Neural progenitor cell (in vitro differentiated cells): ENCODE measurements at regions not wholly inside any gene's neighbourhood (a gene's known extent, or its start where the extent isn't known, plus 50 kb on each side); places are given as distances from the start of the nearest gene placed in this dataset.

ENCODE experiments used
- DNase-seq: peaks from one replicate; pipeline ENCODE4 v3.0.0-alpha.2; 2016; ENCODE audit warnings: low spot score
- H2AFZ ChIP-seq: fragments of 200-600 bp; sonication (generic); replicated peaks from 2 replicates; pipeline ENCODE4 v1.6.1; 2016; ENCODE audit warnings: antibody characterized with exemption
- H3F3A ChIP-seq: fragments of 200-600 bp; sonication (generic); 2 replicates; pipeline ENCODE4 v1.6.1; 2016; ENCODE audit warnings: antibody characterized with exemption, low read depth
- H3K27ac ChIP-seq: fragments of 200-600 bp; sonication (generic); 2 replicates; pipeline ENCODE4 v1.5.1; 2016; ENCODE audit warnings: mild to moderate bottlenecking
- H3K27me3 ChIP-seq: fragments of 200-600 bp; sonication (generic); 2 replicates; pipeline ENCODE4 v1.6.1; 2016; ENCODE audit warnings: mild to moderate bottlenecking, moderate library complexity
- H3K36me3 ChIP-seq: fragments of 200-600 bp; sonication (generic); 2 replicates; pipeline ENCODE4 v1.5.1; 2016
- H3K4me1 ChIP-seq: fragments of 200-600 bp; sonication (generic); 2 replicates; pipeline ENCODE4 v1.6.1; 2016; ENCODE audit warnings: mixed run types
- H3K4me2 ChIP-seq: fragments of 200-600 bp; sonication (generic); 2 replicates; pipeline ENCODE4 v1.6.1; 2016
- H3K4me3 ChIP-seq: fragments of 200-600 bp; sonication (generic); 2 replicates; pipeline ENCODE4 v1.5.1; 2016
- H3K79me2 ChIP-seq: fragments of 200-600 bp; sonication (generic); 2 replicates; pipeline ENCODE4 v1.6.1; 2016; ENCODE audit warnings: low read depth
- H3K9ac ChIP-seq: fragments of 200-600 bp; sonication (generic); 2 replicates; pipeline ENCODE4 v1.6.1; 2016
- H3K9me3 ChIP-seq: fragments of 200-600 bp; sonication (generic); 2 replicates; pipeline ENCODE4 v1.5.1; 2016; ENCODE audit warnings: low read depth
- H4K20me1 ChIP-seq: fragments of 200-600 bp; sonication (generic); 2 replicates; pipeline ENCODE4 v1.6.1; 2016; ENCODE audit warnings: low read depth
- H3K27ac Mint-ChIP-seq: 3 replicates; pipeline ENCODE4 v1.8.0; 2021; ENCODE audit warnings: mixed read lengths
- H3K27me3 Mint-ChIP-seq: 2 replicates; pipeline ENCODE4 v1.8.0; 2022; ENCODE audit warnings: low read depth, mild to moderate bottlenecking, inconsistent platforms, moderate library complexity, mixed read lengths; ENCODE audit not compliant: insufficient read depth
- H3K36me3 Mint-ChIP-seq: 3 replicates; pipeline ENCODE4 v1.8.0; 2021; ENCODE audit warnings: mixed read lengths
- H3K4me1 Mint-ChIP-seq: 3 replicates; pipeline ENCODE4 v1.8.0; 2021; ENCODE audit warnings: mixed read lengths
- H3K4me3 Mint-ChIP-seq: 3 replicates; pipeline ENCODE4 v1.8.0; 2021; ENCODE audit warnings: mild to moderate bottlenecking, moderate library complexity, mixed read lengths
- H3K9me3 Mint-ChIP-seq: 3 replicates; pipeline ENCODE4 v1.8.0; 2020; ENCODE audit warnings: mixed read lengths
- EZH2 ChIP-seq: fragments of 200-600 bp; sonication (generic); IDR thresholded peaks from 2 replicates; pipeline ENCODE4 v1.6.1; 2017; ENCODE audit warnings: antibody characterized with exemption, mild to moderate bottlenecking, moderate library complexity
- EZH2phosphoT487 ChIP-seq: fragments of 200-600 bp; sonication (generic); IDR thresholded peaks from 2 replicates; pipeline ENCODE4 v1.6.1; 2017; ENCODE audit warnings: antibody characterized with exemption
- TF ChIP-seq, protein P1 (sequence below): fragments of 200-600 bp; sonication (generic); IDR thresholded peaks from 2 replicates; pipeline ENCODE4 v1.5.1; 2017; ENCODE audit warnings: antibody characterized with exemption, mild to moderate bottlenecking

DNA sequence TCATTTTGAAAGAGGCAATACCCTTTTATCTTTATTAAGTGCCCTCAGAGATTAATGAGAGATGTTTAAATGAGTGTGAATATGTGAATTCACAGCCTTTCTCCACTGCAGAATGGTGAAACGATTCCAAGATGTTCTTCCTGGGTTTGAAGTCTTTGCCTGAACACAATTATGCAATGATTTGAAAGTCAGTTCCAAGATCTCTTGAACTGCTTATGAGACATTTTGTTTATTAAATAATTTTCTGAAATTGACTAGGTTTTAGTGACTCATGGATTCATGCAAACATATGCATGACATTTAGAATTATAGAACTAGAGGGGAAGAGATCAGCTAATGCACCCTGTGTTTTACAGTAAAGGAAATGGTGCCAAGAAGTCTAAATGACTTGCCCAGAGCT is 118.1 kb upstream of the SLC38A2 start:
- Mint-ChIP-seq H3K27ac (no peak overlapping the region), H3K4me1 (peaks cover 5% of the 10 kb centered on the region), H3K4me3 (no peak overlapping the region), H3K27me3 (no peaks in the 10 kb centered on the region), H3K36me3 (no peaks in the 10 kb centered on the region), H3K9me3 (no peaks in the 10 kb centered on the region)
- Histone ChIP-seq H3K4me3 (no peak overlapping the region), H3K27me3 (no peaks in the 10 kb centered on the region), H4K20me1 (no peaks in the 10 kb centered on the region), H2AFZ (no peak overlapping the region), H3K4me1 (peaks cover 8% of the 10 kb centered on the region), H3F3A (no peaks in the 10 kb centered on the region), H3K36me3 (no peaks in the 10 kb centered on the region), H3K79me2 (no peaks in the 10 kb centered on the region), H3K9me3 (no peaks in the 10 kb centered on the region), H3K27ac (no peak overlapping the region), H3K4me2 (no peak overlapping the region), H3K9ac (no peak overlapping the region)
- DNase-seq: no peak
- TF ChIP-seq, protein P1, sequence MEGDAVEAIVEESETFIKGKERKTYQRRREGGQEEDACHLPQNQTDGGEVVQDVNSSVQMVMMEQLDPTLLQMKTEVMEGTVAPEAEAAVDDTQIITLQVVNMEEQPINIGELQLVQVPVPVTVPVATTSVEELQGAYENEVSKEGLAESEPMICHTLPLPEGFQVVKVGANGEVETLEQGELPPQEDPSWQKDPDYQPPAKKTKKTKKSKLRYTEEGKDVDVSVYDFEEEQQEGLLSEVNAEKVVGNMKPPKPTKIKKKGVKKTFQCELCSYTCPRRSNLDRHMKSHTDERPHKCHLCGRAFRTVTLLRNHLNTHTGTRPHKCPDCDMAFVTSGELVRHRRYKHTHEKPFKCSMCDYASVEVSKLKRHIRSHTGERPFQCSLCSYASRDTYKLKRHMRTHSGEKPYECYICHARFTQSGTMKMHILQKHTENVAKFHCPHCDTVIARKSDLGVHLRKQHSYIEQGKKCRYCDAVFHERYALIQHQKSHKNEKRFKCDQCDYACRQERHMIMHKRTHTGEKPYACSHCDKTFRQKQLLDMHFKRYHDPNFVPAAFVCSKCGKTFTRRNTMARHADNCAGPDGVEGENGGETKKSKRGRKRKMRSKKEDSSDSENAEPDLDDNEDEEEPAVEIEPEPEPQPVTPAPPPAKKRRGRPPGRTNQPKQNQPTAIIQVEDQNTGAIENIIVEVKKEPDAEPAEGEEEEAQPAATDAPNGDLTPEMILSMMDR: no peak
- TF ChIP-seq EZH2 (no peak), EZH2phosphoT487 (no peak)

DNA sequence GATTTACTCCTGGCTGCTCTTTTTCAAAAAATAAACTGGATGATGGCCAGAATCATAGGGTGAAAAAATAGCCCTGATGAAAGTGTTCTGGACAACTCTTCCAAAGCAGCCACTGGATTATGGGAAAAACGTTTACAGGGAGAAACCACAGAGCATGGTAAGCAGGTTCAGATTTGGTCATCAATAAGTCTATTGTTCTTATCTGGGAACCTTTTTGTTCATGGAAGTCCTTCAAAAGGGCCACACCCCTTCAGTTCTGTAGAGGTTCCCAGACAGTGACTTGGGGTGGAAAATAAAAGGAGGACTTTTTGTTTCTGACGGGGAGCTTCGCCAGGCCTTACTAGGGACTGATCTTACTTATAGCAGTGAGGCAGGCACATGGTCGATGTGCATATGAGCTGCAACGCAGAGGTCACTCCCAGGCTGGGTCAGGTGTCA is 117.4 kb upstream of the SLC38A2 start:
- Histone ChIP-seq H3K27ac (no peak overlapping the region), H3K4me1 (peaks cover 8% of the 10 kb centered on the region), H3K27me3 (no peaks in the 10 kb centered on the region), H3K9me3 (no peaks in the 10 kb centered on the region), H3K4me3 (no peak overlapping the region), H2AFZ (no peak overlapping the region), H3F3A (no peaks in the 10 kb centered on the region), H4K20me1 (no peaks in the 10 kb centered on the region), H3K79me2 (no peaks in the 10 kb centered on the region), H3K36me3 (no peaks in the 10 kb centered on the region), H3K9ac (no peak overlapping the region), H3K4me2 (no peak overlapping the region)
- Mint-ChIP-seq H3K9me3 (no peaks in the 10 kb centered on the region), H3K36me3 (no peaks in the 10 kb centered on the region), H3K4me3 (no peak overlapping the region), H3K27ac (no peak overlapping the region), H3K4me1 (peaks cover 5% of the 10 kb centered on the region), H3K27me3 (no peaks in the 10 kb centered on the region)
- no peak for TF ChIP-seq EZH2phosphoT487
- no peak for TF ChIP-seq EZH2
- TF ChIP-seq, protein P1: no peak
- no peak for DNase-seq

DNA sequence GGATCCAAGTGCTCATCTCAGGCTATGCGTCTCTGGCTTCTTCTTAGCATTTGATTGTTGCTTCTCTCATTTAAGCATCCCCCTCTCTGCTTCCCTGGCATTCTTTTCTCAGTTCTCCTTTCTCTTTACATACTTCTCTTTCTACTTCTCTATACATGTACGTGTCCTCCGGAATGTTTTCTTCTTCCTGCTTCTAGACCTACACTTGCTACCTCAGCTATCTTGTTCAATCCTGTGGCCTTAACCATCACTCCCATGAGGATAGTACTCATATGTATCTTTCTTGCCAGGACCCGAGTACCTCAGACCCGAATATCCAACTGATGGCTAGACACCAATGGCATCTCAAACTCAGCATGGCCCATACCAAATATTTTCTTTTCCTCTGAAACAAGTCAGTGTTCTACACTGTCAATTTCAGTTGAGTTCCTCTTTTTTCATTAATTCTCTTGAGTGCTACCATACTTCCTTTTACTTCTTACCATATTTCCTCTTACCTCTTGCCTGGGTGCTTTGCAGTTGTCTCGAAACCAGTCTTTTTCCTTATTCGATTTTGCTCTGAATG is 115.1 kb upstream of the SLC38A2 start:
- no peaks in the 10 kb centered on the region for H3K9me3 Mint-ChIP-seq
- no peaks in the 10 kb centered on the region for H4K20me1 ChIP-seq
- no peaks in the 10 kb centered on the region for H3K36me3 Mint-ChIP-seq
- no peak overlapping the region for H3K4me3 ChIP-seq
- H3K36me3 ChIP-seq: no peaks in the 10 kb centered on the region
- DNase-seq: no peak
- peaks cover 3% of the 10 kb centered on the region for H3F3A ChIP-seq
- H3K9me3 ChIP-seq: no peaks in the 10 kb centered on the region
- H3K4me1 ChIP-seq: peaks cover 8% of the 10 kb centered on the region
- H3K27me3 ChIP-seq: no peaks in the 10 kb centered on the region
- H3K27ac Mint-ChIP-seq: no peak overlapping the region
- no peaks in the 10 kb centered on the region for H3K79me2 ChIP-seq
- no peak overlapping the region for H2AFZ ChIP-seq
- H3K4me2 ChIP-seq: no peak overlapping the region
- TF ChIP-seq EZH2 (no peak), EZH2phosphoT487 (no peak)
- TF ChIP-seq, protein P1: no peak
- no peak overlapping the region for H3K4me3 Mint-ChIP-seq
- no peaks in the 10 kb centered on the region for H3K27me3 Mint-ChIP-seq
- H3K27ac ChIP-seq: no peak overlapping the region
- no peaks in the 10 kb centered on the region for H3K4me1 Mint-ChIP-seq
- H3K9ac ChIP-seq: no peak overlapping the region
